Stomach smooth muscle (tissue), 2 donors: ENCODE measurements at regions not wholly inside any gene's neighbourhood (a gene's known extent, or its start where the extent isn't known, plus 50 kb on each side); places are given as distances from the start of the nearest gene placed in this dataset.

Source experiments
- H3K27ac ChIP-seq: one replicate; pipeline ENCODE4 v1.7.0; 2013; ENCODE audit warnings: mild to moderate bottlenecking, low read length, inconsistent platforms
- H3K27me3 ChIP-seq, 2 donors: one replicate each; pipeline ENCODE4 v1.7.0; 2013; ENCODE audit warnings: low read length in 2 of 2; ENCODE audit not compliant: insufficient read depth in 2 of 2, control insufficient read depth in 1 of 2
- H3K36me3 ChIP-seq, 2 donors: one replicate each; pipeline ENCODE4 v1.7.0; 2013; ENCODE audit warnings: low read length in 2 of 2; ENCODE audit not compliant: control insufficient read depth in 2 of 2, insufficient read depth in 2 of 2
- H3K4me1 ChIP-seq: one replicate; pipeline ENCODE4 v1.7.0; 2013; ENCODE audit warnings: low read length; ENCODE audit not compliant: control insufficient read depth, insufficient read depth
- H3K4me3 ChIP-seq, 2 donors: one replicate each; pipeline ENCODE4 v1.7.0; 2013; ENCODE audit warnings: low read length in 2 of 2
- H3K9ac ChIP-seq, 2 donors: one replicate each; pipeline ENCODE4 v1.7.0; 2013; ENCODE audit warnings: low read length in 2 of 2, mild to moderate bottlenecking in 1 of 2
- H3K9me3 ChIP-seq, 2 donors: one replicate each; pipeline ENCODE4 v1.7.0; 2013; ENCODE audit warnings: low read length in 2 of 2; ENCODE audit not compliant: control insufficient read depth in 2 of 2
- donor health status: healthy.
- donor health status: Pancreatic carcinoma.

- peaks cover 0 to 3% of the 10 kb centered on the region in 2 donors for H3K9me3 ChIP-seq
- H3K36me3 ChIP-seq, result no peaks in the 10 kb centered on the region
- H3K4me1 ChIP-seq, result no peaks in the 10 kb centered on the region
- no peak overlapping the region for H3K9ac ChIP-seq
- H3K27ac ChIP-seq, result no peak overlapping the region
- H3K27me3 ChIP-seq, result no peaks in the 10 kb centered on the region
- no peak overlapping the region for H3K4me3 ChIP-seq
These were observed 409.1 kb downstream of the GPAM start for GRCh38 chr10:111774486-111774885.

GRCh38 chr10:111784436-111784835 lies 399.1 kb downstream of the GPAM start:
- H3K4me1 ChIP-seq, result no peaks in the 10 kb centered on the region
- H3K27ac ChIP-seq, result no peak overlapping the region
- no peaks in the 10 kb centered on the region for H3K36me3 ChIP-seq
- H3K9ac ChIP-seq, result no peak overlapping the region
- H3K4me3 ChIP-seq, result no peak overlapping the region
- H3K27me3 ChIP-seq, result no peaks in the 10 kb centered on the region
- no peaks in the 10 kb centered on the region for H3K9me3 ChIP-seq

- Histone ChIP-seq H3K4me3 (no peak overlapping the region), H3K9ac (no peak overlapping the region), H3K36me3 (no peaks in the 10 kb centered on the region), H3K27me3 (no peaks in the 10 kb centered on the region), H3K4me1 (no peaks in the 10 kb centered on the region), H3K9me3 (no peaks in the 10 kb centered on the region), H3K27ac (no peak overlapping the region)
These were observed 398.6 kb downstream of the GPAM start for GRCh38 chr10:111784946-111785465.

- no peak overlapping the region for H3K27ac ChIP-seq
- no peaks in the 10 kb centered on the region for H3K4me1 ChIP-seq
- no peak overlapping the region for H3K9ac ChIP-seq
- H3K36me3 ChIP-seq, result no peaks in the 10 kb centered on the region
- no peaks in the 10 kb centered on the region for H3K27me3 ChIP-seq
- H3K4me3 ChIP-seq, result no peak overlapping the region
- no peaks in the 10 kb centered on the region for H3K9me3 ChIP-seq
These were observed 397.6 kb downstream of the GPAM start for GRCh38 chr10:111785921-111786320.

- Histone ChIP-seq H3K4me3 (no peak overlapping the region), H3K4me1 (no peaks in the 10 kb centered on the region), H3K9me3 (no peaks in the 10 kb centered on the region), H3K9ac (no peak overlapping the region), H3K27ac (no peak overlapping the region), H3K27me3 (no peaks in the 10 kb centered on the region), H3K36me3 (no peaks in the 10 kb centered on the region)
These were observed 393.7 kb downstream of the GPAM start for GRCh38 chr10:111789821-111790220.

GRCh38 chr10:111801841-111802240 lies 381.7 kb downstream of the GPAM start:
- Histone ChIP-seq H3K4me3 (no peak overlapping the region), H3K9me3 (peaks cover 0 to 3% of the 10 kb centered on the region in 2 donors), H3K4me1 (no peaks in the 10 kb centered on the region), H3K27me3 (no peaks in the 10 kb centered on the region), H3K27ac (no peak overlapping the region), H3K9ac (no peak overlapping the region), H3K36me3 (no peaks in the 10 kb centered on the region)

GRCh38 chr10:111804781-111805180 lies 378.8 kb downstream of the GPAM start:
- Histone ChIP-seq H3K4me3 (no peak overlapping the region), H3K9ac (no peak overlapping the region), H3K27ac (no peak overlapping the region), H3K9me3 (no peaks in the 10 kb centered on the region), H3K4me1 (no peaks in the 10 kb centered on the region), H3K27me3 (no peaks in the 10 kb centered on the region), H3K36me3 (no peaks in the 10 kb centered on the region)

- H3K27ac ChIP-seq, result no peak overlapping the region
- H3K9ac ChIP-seq, result no peak overlapping the region
- H3K4me1 ChIP-seq, result no peaks in the 10 kb centered on the region
- H3K27me3 ChIP-seq, result no peaks in the 10 kb centered on the region
- H3K4me3 ChIP-seq, result no peak overlapping the region
- H3K36me3 ChIP-seq, result no peaks in the 10 kb centered on the region
- no peaks in the 10 kb centered on the region for H3K9me3 ChIP-seq
These were observed 372.0 kb downstream of the GPAM start for GRCh38 chr10:111811517-111811916.

GRCh38 chr10:111820471-111820870 lies 363.1 kb downstream of the GPAM start:
- Histone ChIP-seq H3K9me3 (no peaks in the 10 kb centered on the region), H3K4me3 (no peak overlapping the region), H3K36me3 (no peaks in the 10 kb centered on the region), H3K9ac (no peak overlapping the region), H3K4me1 (peaks cover 3% of the 10 kb centered on the region), H3K27ac (no peak overlapping the region), H3K27me3 (no peaks in the 10 kb centered on the region)

- peak overlapping the region in 1 of 2 donors; percentile 23 for H3K4me3 ChIP-seq
- H3K27ac ChIP-seq, result peak overlapping the region; percentile 53
These were observed 361.7 kb downstream of the GPAM start for GRCh38 chr10:111821871-111822270.

GRCh38 chr10:111822661-111823060 lies 360.9 kb downstream of the GPAM start:
- no peak overlapping the region for H3K27ac ChIP-seq
- no peaks in the 10 kb centered on the region for H3K36me3 ChIP-seq
- no peak overlapping the region for H3K4me3 ChIP-seq
- no peaks in the 10 kb centered on the region for H3K27me3 ChIP-seq
- H3K9ac ChIP-seq, result no peak overlapping the region
- H3K9me3 ChIP-seq, result no peaks in the 10 kb centered on the region
- peaks cover 3% of the 10 kb centered on the region for H3K4me1 ChIP-seq

More at GRCh38 chr10:111821871-111822270, 361.7 kb downstream of the GPAM start:
- H3K27me3 ChIP-seq, result no peaks in the 10 kb centered on the region
- no peaks in the 10 kb centered on the region for H3K9me3 ChIP-seq
- H3K36me3 ChIP-seq, result no peaks in the 10 kb centered on the region
- peaks cover 3% of the 10 kb centered on the region for H3K4me1 ChIP-seq
- no peak overlapping the region for H3K9ac ChIP-seq
